ENCODE measurements at regions not wholly inside any gene's neighbourhood (a gene's known extent, or its start where the extent isn't known, plus 50 kb on each side); places are given as distances from the start of the nearest gene placed in this dataset.

GRCh38 chr18:67279988-67280387 is 236.5 kb downstream of the DSEL start:
- H2BK5ac ChIP-seq (ENCODE audit: insufficient read length, low read length), result no peak overlapping the region
- H3K9me3 Mint-ChIP-seq, result no peaks in the 10 kb centered on the region
- H3T11ph ChIP-seq (ENCODE audit: low read length), result no peak overlapping the region
- no peak overlapping the region for H2BK15ac ChIP-seq (ENCODE audit: low read depth, low read length)
- H3K9ac ChIP-seq (ENCODE audit: extremely low read depth, insufficient read length, low read length), result no peak overlapping the region
- H2AK5ac ChIP-seq (ENCODE audit: insufficient read length, low read length), result no peak overlapping the region
- no peak overlapping the region for H3K27ac Mint-ChIP-seq
- no peaks in the 10 kb centered on the region for H3K27me3 ChIP-seq (ENCODE audit: insufficient read depth, low read length)
- no peak overlapping the region for H2BK12ac ChIP-seq (ENCODE audit: insufficient read length, low read depth, low read length)
- H4K5ac ChIP-seq (ENCODE audit: insufficient read length, low read depth, low read length), result no peak overlapping the region
- no peak overlapping the region for H2BK120ac ChIP-seq (ENCODE audit: low read depth, low read length, poor library complexity, severe bottlenecking)
- no peak overlapping the region for H3K27ac ChIP-seq (ENCODE audit: insufficient read length, low read depth, low read length)
- H3K4me1 Mint-ChIP-seq, result peaks cover 6 to 7% of the 10 kb centered on the region in 2 experiments
- no peak overlapping the region for H3K18ac ChIP-seq (ENCODE audit: insufficient read length, low read depth, low read length)
- WGBS (ENCODE audit: extremely low coverage, insufficient read length, low lambda C conversion rate), result no CpG with 5 or more reads among the region's 3 CpGs
- H3K9me3 ChIP-seq (ENCODE audit: control insufficient read depth, low read depth, low read length), result no peaks in the 10 kb centered on the region
- H3K14ac ChIP-seq (ENCODE audit: insufficient read depth, low read length), result no peak overlapping the region
- H4K8ac ChIP-seq (replicated peaks; ENCODE audit: insufficient read length, low read depth, low read length), result no peak overlapping the region
- TF ChIP-seq CTCF (conservative IDR thresholded peaks at IDR 0.05), result no peak
- no peaks in the 10 kb centered on the region for H3K79me2 ChIP-seq (ENCODE audit: insufficient read depth, low read length)
- no peak for DNase-seq
- H3K79me1 ChIP-seq (ENCODE audit: insufficient read depth, low read depth, low read length, poor library complexity, severe bottlenecking), result no peaks in the 10 kb centered on the region
- no peaks in the 10 kb centered on the region for H4K20me1 ChIP-seq (ENCODE audit: control insufficient read depth, insufficient read depth, insufficient read length)
- no peak overlapping the region for H3K4me3 Mint-ChIP-seq
- no peak overlapping the region for H2AFZ ChIP-seq (ENCODE audit: low read length)
- H3K23me2 ChIP-seq (ENCODE audit: insufficient read length, low read depth, low read length, poor library complexity, severe bottlenecking), result no peaks in the 10 kb centered on the region
- H3K36me3 Mint-ChIP-seq (ENCODE audit: insufficient read depth in 1 of 3, low read depth in 3 of 3), result no peaks in the 10 kb centered on the region
- no peak overlapping the region for H3K4me2 ChIP-seq (ENCODE audit: insufficient read depth, insufficient read length, low read length)
- no peaks in the 10 kb centered on the region for H3K27me3 Mint-ChIP-seq (ENCODE audit: low read depth)
- no peak overlapping the region for H3K23ac ChIP-seq (ENCODE audit: insufficient read length, low read depth, low read length)
- no peak overlapping the region for H3K4ac ChIP-seq (ENCODE audit: low read depth, low read length)
- H3K56ac ChIP-seq (ENCODE audit: insufficient read length, low read depth, low read length), result no peak overlapping the region
- no peak overlapping the region for H4K91ac ChIP-seq (ENCODE audit: insufficient read length, low read depth, low read length)
- no peaks in the 10 kb centered on the region for H3K4me1 ChIP-seq (ENCODE audit: insufficient read depth, low read length)
- H2BK20ac ChIP-seq (ENCODE audit: low read depth, low read length, poor library complexity, severe bottlenecking), result no peak overlapping the region
